ENCODE measurements at regions not wholly inside any gene's neighbourhood (a gene's known extent, or its start where the extent isn't known, plus 50 kb on each side); places are given as distances from the start of the nearest gene placed in this dataset.

DNA sequence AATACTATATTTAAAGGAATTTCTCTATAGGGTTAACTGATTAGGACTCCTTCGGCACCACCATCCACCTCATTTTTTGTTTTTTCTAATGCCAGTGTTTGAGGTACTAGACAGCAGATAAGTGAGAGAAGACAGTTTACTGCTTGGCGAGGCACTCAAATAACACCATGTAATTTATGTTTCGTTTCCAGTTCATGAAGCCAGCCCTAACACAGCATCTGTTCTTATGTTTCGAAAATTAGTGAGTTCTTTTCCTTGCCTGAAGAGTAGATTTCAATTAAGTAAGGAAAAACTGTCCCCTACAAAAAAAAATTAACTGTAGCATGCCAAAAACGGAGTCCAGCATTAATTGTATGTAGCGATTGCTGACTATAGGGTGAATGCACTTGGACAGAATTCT is 409.1 kb downstream of the TBC1D4 start:
- DNase-seq (ENCODE audit: low spot score), result no peak
- in situ Hi-C loops (cut with HindIII; ENCODE audit: low sequenced_read_pairs), result no loop called here

DNA sequence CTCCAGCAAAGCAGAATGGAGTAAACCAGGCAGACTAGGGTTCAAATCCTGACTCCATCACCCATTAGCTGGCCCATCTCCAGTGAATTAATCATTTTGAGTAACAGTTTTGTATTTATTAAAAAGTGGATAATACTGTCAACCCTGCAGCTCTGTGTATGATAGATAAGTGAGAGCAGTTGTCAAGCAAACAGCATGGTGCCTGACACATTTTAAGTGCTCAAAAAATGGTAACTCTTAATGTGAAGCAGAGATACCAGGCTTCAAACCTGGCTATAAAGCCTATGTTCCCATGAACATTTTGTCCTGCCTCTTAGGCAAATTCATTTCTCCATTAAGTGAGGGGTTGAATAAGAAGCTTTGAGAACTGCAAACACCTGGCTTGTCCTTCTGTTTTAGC is 409.6 kb downstream of the TBC1D4 start:
- in situ Hi-C loops (cut with HindIII; ENCODE audit: low sequenced_read_pairs), result no loop called here
- no peak for DNase-seq (ENCODE audit: low spot score)

DNA sequence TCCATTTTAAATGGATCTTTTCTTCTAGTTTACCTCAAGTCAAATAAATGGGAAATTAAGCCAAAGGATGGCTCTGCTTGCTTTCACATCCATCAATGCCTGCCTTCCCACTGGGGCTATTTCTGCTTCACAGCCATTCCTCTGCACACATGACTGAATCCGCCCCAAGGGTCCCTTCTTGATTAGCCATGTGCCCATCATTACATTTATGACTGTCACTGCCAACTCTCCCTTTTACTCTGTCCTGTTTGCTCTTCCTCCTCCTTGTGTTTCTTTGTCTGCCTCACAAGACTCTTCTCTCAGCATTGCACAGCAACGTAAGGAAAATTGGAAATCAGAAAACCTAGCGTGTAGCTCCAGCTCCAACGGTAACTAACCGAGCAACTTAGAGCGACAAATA is 410.2 kb downstream of the TBC1D4 start:
- in situ Hi-C loops (cut with HindIII; ENCODE audit: low sequenced_read_pairs), result no loop called here
- no peak for DNase-seq (ENCODE audit: low spot score)

DNA sequence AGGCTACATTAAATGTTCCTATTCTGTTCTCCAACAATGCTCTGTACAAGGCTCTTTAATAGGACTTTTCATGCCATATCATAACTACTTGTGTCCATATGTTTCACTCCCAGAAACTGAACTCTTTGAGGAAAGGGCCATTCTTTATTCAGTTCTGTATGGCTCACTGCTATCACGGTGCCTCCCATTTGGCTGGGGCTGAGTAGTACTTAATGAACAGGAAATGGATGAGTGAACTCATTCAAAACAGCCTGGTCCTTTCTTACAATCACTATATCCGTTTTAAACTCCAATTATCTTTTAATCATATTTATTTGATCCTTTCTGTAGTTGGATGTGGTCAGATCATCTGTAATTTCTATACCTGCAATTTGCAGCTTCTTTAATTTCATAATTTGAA is 410.6 kb downstream of the TBC1D4 start:
- in situ Hi-C loops (cut with HindIII; ENCODE audit: low sequenced_read_pairs), result no loop called here
- no peak for DNase-seq (ENCODE audit: low spot score)

DNA sequence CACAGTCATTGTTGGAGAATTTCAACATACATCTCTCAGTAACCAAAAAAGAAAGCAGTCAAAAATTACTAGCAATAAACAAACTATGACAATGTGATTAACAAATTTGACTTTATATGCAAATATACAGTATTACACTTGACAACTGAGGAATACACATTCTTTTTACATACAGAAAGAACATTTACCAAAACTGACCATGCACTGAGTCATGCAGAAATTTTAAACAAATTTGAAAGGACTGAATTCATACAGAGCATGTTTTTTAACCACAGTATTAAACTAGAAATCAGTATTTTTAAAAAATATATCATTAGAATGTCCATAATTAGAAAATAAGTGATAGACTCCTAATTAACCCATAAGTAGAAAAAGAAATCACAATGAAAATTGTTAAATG is 420.1 kb downstream of the TBC1D4 start:
- DNase-seq (ENCODE audit: low spot score), result no peak
- in situ Hi-C loops (cut with HindIII; ENCODE audit: low sequenced_read_pairs), result no loop called here

DNA sequence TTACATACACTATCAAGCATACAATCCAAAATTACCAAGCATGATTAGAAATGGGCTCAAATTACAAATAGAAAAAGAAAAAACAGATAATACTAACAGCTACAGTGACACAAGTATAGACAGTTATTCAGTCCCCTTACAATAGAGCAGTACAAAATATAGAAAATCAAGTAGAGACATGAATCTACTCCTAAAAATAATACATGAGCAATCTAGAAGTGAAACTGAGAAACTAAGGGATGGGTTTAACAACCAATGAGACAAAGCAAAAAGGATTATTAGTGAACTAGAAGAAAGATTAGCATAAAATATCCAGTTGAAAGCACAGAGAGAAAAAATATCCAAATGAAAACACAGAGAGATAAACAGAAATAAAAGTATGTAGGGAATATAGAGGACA is 426.7 kb downstream of the TBC1D4 start:
- DNase-seq (ENCODE audit: low spot score), result no peak
- in situ Hi-C loops (cut with HindIII; ENCODE audit: low sequenced_read_pairs), result no loop called here

DNA sequence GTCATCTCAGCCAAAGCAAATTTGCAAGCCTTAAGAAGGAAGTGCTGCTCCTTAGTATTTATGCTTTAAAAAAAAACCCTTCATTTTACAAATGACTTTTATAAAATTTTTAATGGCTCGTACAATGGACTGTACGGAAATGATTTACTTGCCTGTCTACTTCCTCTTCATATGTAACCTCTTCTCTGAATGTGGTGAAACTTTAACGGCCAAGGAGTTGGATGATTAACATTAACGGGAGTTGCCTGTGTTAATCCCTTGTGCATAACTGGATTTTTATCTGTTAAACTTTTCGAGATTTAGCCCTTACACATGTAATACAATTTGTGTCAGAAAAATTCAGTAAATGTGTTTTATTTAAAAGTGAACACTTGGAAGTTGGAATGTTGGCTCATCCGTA is 429.4 kb downstream of the TBC1D4 start:
- no peak for DNase-seq (ENCODE audit: low spot score)
- in situ Hi-C loops (cut with HindIII; ENCODE audit: low sequenced_read_pairs), result no loop called here

DNA sequence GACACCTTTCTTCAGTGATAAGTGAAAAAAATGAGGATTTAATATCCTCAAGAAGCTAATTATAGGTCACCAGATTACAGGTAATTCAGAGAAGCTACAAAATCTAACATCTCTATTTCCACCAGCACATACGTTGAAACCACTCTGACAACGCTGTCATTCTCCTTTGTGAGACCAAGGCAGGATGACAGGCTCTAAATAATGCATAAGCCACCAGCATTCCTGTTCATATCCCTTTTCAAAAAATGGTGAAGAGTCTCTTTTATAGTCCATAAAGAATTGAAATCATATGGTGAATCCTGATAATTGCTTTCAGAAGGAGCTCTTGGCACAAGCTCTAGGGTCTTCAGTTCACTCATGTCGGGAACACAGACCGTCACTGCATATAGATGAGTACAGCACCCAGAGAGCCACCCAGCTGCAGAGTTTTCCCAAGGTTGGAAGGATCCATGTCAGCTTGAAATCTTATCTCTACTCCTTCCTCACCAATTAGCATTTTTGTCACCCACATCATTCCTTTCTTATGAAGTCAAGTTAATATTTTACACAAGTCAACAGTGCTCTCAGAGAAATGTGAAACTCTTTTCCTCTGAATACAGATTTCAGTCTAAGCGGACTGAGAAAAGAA is 431.4 kb downstream of the TBC1D4 start:
- DNase-seq (ENCODE audit: low spot score), result no peak
- in situ Hi-C loops (cut with HindIII; ENCODE audit: low sequenced_read_pairs), result no loop called here

DNA sequence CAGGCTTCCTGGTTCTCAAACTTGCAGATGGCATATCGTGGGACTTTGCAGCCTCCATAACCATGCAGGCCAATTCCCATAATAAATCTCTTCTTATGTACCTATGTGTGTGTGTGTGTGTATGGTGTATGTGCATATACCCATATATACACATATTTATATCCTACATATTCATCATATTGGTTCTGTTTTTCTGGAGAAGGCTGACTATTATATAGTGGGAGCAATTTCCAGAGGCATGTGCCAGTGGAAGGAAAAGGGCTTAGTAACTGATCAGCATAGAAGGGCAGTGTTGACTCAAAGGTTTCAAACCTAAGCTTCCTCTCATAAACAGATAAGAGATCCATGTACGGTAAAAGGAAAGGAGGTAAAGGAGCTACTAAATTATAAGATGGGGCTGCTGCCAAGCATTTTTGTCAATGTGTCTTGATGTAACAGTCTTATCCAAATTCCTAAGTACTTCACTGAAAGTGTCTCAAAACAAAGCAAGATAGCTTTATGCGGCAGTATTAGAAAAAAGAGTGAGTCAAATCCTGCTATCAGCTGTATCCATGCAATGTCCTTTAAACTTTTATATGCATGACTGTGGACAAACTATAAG is 432.1 kb downstream of the TBC1D4 start:
- in situ Hi-C loops (cut with HindIII; ENCODE audit: low sequenced_read_pairs), result no loop called here
- no peak for DNase-seq (ENCODE audit: low spot score)

DNA sequence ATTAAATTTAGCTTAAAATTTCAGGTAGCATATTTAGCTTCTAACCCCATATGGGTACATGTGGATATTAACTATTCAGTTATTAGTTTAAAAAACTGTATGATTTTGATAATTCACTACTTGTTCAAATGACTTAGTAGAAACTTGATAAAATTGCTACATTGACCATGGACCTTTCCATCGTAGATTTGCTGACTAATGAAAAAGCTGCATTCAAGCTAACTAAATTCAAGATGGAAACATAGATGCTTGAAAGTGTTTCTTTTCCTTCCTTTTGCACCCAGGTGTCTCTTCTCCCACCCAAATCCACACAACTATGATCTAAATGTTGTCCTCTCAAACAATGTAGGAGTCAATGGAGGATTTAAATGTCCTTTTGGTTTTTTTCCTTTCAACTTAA is 439.2 kb downstream of the TBC1D4 start:
- DNase-seq (ENCODE audit: low spot score), result no peak
- in situ Hi-C loops (cut with HindIII; ENCODE audit: low sequenced_read_pairs), result no loop called here

DNA sequence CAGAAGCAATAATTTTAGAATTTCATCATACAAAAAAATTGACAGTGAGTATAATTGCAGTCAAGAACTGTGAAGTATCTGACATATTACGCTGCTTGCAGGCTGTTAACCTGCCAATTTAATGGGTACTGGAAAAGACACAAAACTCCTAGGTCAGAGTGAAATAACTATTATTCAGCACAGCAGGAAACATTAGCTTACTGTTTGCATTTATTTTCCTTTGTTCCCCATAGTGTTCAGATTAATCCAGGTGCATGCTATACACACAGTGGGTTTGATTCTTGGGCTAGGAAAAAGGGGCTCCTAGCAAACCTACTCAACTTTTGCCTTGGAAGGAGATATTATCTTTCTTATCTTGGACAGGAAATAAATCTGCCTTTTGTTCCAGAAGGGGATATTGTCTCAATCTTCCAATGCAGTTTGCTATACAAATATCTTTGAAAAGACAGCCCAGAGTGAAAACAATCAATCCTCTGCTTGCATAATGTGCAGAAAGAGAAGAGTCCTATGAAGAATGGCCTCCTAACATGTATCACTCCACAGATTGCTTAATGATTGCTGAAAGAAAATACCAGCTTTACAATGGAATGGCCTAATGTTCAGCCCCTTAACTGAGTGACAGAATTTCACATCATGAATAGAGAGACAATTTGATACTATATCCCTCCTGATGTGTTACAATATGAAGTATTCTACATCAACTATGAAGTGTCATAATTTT is 443.4 kb downstream of the TBC1D4 start:
- in situ Hi-C loops (cut with HindIII; ENCODE audit: low sequenced_read_pairs), result no loop called here
- no peak for DNase-seq (ENCODE audit: low spot score)

DNA sequence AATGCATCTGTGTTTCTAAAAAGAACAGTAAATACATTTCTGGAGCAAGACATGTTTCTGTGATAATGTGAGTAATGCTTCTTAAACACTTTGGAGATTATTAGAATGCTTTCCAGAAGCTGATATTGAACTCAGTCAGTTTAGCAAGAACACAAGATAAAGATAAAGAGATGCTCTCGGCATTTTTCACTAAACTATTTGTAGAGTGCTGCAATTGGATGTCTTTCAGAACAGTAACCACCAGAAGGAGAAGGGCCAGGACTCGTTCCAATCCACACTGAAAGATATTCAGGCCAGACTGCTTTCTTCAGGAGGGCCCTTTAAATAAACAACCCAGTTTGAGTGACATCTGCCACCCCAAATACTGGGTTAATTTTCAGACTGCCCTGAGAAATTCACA is 456.0 kb downstream of the TBC1D4 start:
- in situ Hi-C loops (cut with HindIII; ENCODE audit: low sequenced_read_pairs), result no loop called here

DNA sequence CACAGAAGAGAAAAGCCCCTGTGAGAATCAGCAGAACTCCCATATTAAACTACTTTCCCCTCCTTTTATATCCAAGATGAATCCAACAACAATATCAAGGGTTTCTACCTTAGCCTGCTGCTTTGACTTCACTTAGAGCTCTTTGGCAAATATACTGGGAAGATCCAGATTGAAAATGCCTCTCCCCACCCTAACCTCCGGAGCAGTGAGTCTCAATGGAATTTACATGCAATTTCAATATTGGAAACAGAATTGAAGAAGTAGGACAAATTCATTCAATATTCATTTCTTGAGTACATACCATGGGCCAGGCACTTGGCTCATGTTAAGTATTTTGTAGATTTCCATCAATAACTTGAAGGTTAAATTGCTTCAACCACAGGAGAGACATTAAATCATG is 457.4 kb downstream of the TBC1D4 start:
- DNase-seq (ENCODE audit: low spot score), result no peak
- in situ Hi-C loops (cut with HindIII; ENCODE audit: low sequenced_read_pairs), result no loop called here

More for the DNA sequence above, 456.0 kb downstream of the TBC1D4 start:
- peak; percentile 57 for DNase-seq (ENCODE audit: low spot score)

DNA sequence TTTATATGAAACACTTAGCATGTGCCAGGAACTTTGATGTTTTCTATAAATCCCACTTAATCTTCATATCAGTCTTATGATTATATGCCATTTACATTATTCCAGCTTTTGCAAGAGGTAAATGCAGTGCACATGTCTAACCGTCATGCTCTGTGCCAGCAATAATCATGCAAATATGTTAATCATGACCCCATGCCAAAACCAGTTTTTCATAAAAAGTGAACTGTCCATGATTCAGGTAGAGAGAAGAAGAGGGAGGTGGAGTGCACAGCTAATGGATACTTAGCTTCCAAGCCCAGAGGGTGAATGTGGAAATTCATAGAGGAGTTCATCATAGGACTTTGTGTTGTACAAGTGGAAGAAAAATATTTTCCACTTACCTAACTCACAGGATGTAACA is 458.4 kb downstream of the TBC1D4 start:
- in situ Hi-C loops (cut with HindIII; ENCODE audit: low sequenced_read_pairs), result no loop called here
- peak; percentile 5 for DNase-seq (ENCODE audit: low spot score)

DNA sequence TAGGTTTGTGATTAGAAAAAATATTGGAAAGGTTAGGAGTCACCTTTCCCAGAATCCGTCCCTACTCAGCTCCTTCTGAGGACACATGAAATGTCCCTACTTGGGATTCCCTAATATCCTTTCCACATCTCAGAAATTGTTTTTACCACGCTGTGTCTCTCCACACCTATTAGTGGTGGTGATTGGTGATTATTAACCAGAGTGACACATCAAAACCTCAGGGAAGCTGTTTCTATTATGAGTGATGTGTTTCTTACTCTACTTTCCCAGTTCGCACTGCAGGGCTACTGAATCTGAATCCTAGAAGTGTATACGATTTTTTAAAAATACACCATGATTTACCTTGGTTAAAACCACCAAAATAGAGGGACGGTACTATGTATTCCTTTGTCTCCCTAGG is 460.8 kb downstream of the TBC1D4 start:
- in situ Hi-C loops (cut with HindIII; ENCODE audit: low sequenced_read_pairs), result no loop called here
- DNase-seq (ENCODE audit: low spot score), result no peak

DNA sequence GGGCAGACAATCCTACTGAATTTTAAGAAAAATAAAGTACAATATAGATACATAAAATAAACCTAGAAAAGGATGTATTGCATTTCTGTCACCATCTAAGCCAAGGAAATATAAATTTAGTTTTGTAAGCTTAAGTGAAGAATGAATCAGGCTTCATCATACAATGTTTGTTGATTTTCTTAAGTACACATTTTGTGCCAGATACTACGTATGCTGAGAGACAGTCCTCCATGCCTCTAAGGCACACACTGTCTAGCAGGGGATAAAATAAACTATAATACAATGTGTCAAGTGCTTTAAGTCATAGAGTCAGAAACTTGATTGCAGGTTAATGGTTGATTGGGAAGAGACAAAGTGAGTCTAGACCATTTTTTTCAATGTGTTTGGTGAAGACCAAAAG is 465.7 kb downstream of the TBC1D4 start:
- in situ Hi-C loops (cut with HindIII; ENCODE audit: low sequenced_read_pairs), result no loop called here
- DNase-seq (ENCODE audit: low spot score), result no peak

DNA sequence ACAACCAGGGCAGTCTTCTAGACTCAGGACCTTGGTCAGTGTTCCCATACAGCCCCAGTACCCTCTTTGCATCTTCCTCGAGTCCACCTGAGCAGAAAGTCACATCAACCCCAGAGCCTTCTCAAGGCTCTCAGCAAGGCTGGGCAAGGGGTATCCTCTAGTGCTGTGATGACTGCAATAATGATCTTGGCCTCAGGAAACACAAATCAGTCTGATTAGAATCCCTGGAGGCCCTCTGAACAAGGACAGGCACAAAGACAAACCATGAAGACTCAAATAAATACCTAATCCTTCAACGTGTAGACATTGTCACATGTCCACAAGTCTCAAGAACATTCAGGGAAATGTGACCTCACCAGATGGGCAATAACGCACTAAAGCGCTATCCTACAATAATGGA is 468.2 kb downstream of the TBC1D4 start:
- in situ Hi-C loops (cut with HindIII; ENCODE audit: low sequenced_read_pairs), result no loop called here
- no peak for DNase-seq (ENCODE audit: low spot score)

DNA sequence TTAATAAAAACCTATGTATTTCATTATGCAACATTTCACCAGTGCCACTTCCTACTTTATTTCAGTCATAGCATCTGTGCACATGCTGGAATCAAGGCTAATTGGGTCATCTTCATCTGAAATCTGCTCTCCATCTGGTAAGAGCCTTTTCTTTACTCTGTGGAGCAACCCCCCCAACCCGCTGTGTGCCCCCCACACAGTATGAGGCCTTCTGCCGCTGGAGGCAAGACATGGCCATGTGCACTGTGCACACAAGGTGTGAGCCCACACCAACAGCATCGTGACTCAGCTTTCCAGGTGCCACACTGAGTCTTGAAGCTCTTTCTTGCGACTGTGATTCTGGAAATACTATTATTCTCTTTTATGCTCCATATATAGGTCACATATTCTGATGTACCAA is 471.0 kb downstream of the TBC1D4 start:
- DNase-seq (ENCODE audit: low spot score), result peak; percentile 70
- in situ Hi-C loops (cut with HindIII; ENCODE audit: low sequenced_read_pairs), result no loop called here

DNA sequence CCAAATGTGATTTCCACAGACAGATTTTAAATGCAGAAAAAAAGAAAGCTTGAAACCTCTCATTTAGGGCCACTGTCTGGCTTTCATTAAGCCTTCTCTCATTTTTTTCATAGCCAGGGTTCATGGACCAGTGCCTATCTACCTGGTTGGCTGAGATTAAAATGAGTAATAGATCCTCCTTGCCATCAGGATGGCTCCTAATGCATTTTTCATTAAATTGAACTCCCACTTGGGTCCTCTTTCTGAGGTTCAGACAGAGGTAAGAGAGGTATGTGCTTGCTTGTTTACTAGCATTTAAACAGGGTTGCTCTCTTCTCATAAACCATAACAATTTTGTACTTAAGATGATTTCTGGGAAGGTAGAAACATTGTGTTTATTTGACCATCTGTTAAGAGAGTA is 473.0 kb downstream of the TBC1D4 start:
- DNase-seq (ENCODE audit: low spot score), result peak; percentile 58
- in situ Hi-C loops (cut with HindIII; ENCODE audit: low sequenced_read_pairs), result no loop called here

DNA sequence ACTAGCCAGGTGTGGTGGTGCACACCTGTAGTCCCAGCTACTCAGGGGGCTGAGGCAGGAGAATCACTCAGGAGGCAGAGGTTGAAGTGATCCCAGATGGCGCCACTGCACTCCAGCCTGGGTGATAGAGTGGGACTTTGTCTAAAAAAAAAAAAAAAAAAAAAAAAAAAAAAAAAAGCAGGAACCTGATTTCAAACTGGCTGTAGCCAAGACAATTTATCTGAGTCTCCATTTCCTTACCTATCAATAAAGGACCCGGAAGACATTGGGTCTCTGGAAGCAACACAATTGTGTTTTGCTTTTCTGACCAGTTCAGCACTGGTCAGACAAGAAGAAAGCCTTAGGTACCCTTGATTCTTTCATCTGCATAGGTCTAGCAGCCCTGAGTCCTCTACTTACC is 491.0 kb downstream of the TBC1D4 start:
- DNase-seq (ENCODE audit: low spot score), result no peak

DNA sequence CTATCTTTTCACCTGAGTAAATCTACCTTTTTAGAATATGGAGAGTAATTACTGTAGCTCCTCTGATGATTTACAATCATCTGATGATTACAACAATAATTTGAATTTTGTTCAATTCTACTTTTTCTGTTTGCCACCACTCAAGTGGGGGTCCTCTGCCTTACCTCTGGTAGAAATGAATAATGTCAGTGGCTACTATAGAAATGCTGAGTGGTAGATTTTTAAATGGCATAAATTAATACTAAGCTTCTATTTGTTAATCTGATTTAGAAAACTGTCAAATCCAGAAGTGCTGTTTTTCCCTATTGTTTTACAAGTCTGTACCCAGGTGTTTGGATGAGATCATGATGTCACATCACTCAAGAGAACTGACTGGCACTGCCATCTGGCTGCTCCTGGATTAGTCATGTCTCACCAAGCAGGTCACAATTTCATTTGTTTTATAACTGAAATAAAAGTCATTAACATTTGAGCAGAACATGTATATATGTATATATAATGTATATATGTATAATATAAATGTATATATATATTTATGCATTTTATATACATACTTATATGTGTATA is 494.8 kb downstream of the TBC1D4 start:
- in situ Hi-C loops (cut with HindIII; ENCODE audit: low sequenced_read_pairs), result no loop called here

More for the DNA sequence above, 491.0 kb downstream of the TBC1D4 start:
- in situ Hi-C loops (cut with HindIII; ENCODE audit: low sequenced_read_pairs), result no loop called here

More for the DNA sequence above, 494.8 kb downstream of the TBC1D4 start:
- no peak for DNase-seq (ENCODE audit: low spot score)
